ENCODE measurements at regions not wholly inside any gene's neighbourhood (a gene's known extent, or its start where the extent isn't known, plus 50 kb on each side); places are given as distances from the start of the nearest gene placed in this dataset.
A peak's percentile ranks its signal among the peaks of the same experiment; 100 is the strongest.
"Not testable (repeated sequence)": the region's sequence is repeated elsewhere in the genome, so short reads cannot be mapped to it uniquely, and the experiment has no call there.

DNA sequence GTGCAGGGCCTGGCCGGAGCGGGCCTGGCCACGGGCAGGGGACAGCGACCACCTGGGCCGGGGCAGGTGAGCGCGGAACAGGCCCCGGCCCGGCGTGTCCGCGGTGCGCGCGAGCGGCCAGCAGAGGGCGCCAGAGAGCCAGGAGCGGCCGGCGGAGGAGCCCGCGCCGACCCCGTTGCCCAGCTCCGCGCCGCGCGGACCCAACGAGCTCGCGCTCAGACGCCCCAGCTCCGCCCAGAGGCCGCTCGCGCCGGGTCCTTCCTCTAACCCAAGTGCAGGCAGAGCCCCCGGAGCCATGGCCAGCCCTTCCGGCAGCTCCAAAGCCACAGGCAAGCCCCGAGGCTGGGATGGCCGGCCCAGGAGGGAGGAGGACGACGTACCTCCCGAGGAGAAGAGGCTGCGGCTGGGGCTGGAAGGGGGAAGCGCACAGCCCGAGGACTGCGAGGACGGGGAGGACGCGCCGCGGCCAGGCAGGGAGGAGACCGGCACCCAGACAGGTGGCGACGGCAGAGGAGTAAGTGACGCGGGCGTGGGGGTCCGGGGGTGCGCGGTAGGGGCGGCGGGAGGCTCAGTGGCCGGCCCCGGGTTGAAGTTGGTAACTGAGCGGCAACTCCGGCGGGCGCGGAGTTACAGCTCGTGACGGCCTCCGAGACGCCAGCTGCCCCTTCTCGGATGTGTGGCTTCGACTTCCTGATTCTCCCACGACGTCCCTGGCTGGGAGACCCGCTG, 88.1 kb downstream of the DEFB131A start:
- H3K27me3 ChIP-seq (ENCODE audit: control insufficient read depth in 4 of 4, insufficient read depth in 4 of 4, low read length in 3 of 4); H3K36me3 ChIP-seq (ENCODE audit: control insufficient read depth in 4 of 4, insufficient read depth in 3 of 4, low read depth in 1 of 4, low read length in 3 of 4); H3K9ac ChIP-seq (ENCODE audit: low read depth in 1 of 2, low read length in 2 of 2); H3K27ac ChIP-seq (ENCODE audit: low read depth in 1 of 2, low read length in 2 of 2); H3K4me1 ChIP-seq (ENCODE audit: control insufficient read depth in 4 of 4, insufficient read depth in 4 of 4, low read length in 3 of 4); H3K9me3 ChIP-seq (ENCODE audit: control insufficient read depth in 4 of 4, low read length in 3 of 4): not testable (repeated sequence)
- peak overlapping the region in 2 of 3 donors; percentile 28 to 58 for H3K4me3 ChIP-seq (ENCODE audit: low read depth in 1 of 3, low read length in 3 of 3)
- TF ChIP-seq RAD21 (IDR thresholded peaks at IDR 0.05) = peak; percentile 9 to 47
- TF ChIP-seq, protein P1, sequence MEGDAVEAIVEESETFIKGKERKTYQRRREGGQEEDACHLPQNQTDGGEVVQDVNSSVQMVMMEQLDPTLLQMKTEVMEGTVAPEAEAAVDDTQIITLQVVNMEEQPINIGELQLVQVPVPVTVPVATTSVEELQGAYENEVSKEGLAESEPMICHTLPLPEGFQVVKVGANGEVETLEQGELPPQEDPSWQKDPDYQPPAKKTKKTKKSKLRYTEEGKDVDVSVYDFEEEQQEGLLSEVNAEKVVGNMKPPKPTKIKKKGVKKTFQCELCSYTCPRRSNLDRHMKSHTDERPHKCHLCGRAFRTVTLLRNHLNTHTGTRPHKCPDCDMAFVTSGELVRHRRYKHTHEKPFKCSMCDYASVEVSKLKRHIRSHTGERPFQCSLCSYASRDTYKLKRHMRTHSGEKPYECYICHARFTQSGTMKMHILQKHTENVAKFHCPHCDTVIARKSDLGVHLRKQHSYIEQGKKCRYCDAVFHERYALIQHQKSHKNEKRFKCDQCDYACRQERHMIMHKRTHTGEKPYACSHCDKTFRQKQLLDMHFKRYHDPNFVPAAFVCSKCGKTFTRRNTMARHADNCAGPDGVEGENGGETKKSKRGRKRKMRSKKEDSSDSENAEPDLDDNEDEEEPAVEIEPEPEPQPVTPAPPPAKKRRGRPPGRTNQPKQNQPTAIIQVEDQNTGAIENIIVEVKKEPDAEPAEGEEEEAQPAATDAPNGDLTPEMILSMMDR (IDR thresholded peaks at IDR 0.05; ENCODE audit: low read depth, low read length, missing input control) = peak; percentile 83
- WGBS = 1% methylated on average over 81 of the region's 81 CpGs
- DNase-seq (ENCODE audit: low spot score) = peak; percentile 75

- not testable (repeated sequence) for H3K9ac ChIP-seq (ENCODE audit: low read depth in 1 of 2, low read length in 2 of 2); DNase-seq (ENCODE audit: low spot score); H3K27ac ChIP-seq (ENCODE audit: low read depth in 1 of 2, low read length in 2 of 2)
Measured at GRCh38 chr4:9532863-9533192, 88.6 kb downstream of the DEFB131A start.

GRCh38 chr4:9537101-9537500, 92.9 kb downstream of the DEFB131A start:
- not testable (repeated sequence) for H3K27me3 ChIP-seq (ENCODE audit: control insufficient read depth in 4 of 4, insufficient read depth in 4 of 4, low read length in 3 of 4); H3K9me3 ChIP-seq (ENCODE audit: control insufficient read depth in 4 of 4, low read length in 3 of 4); DNase-seq (ENCODE audit: low spot score); H3K27ac ChIP-seq (ENCODE audit: low read depth in 1 of 2, low read length in 2 of 2); H3K9ac ChIP-seq (ENCODE audit: low read depth in 1 of 2, low read length in 2 of 2); H3K4me3 ChIP-seq (ENCODE audit: low read depth in 1 of 3, low read length in 3 of 3); H3K4me1 ChIP-seq (ENCODE audit: control insufficient read depth in 4 of 4, insufficient read depth in 4 of 4, low read length in 3 of 4); H3K36me3 ChIP-seq (ENCODE audit: control insufficient read depth in 4 of 4, insufficient read depth in 3 of 4, low read depth in 1 of 4, low read length in 3 of 4)
- WGBS = 77% methylated on average over 9 of the region's 9 CpGs

More at GRCh38 chr4:9532863-9533192, 88.6 kb downstream of the DEFB131A start:
- peak overlapping the region in 1 of 3 donors; percentile 58 for H3K4me3 ChIP-seq (ENCODE audit: low read depth in 1 of 3, low read length in 3 of 3)
- H3K9me3 ChIP-seq (ENCODE audit: control insufficient read depth in 4 of 4, low read length in 3 of 4); H3K27me3 ChIP-seq (ENCODE audit: control insufficient read depth in 4 of 4, insufficient read depth in 4 of 4, low read length in 3 of 4); H3K4me1 ChIP-seq (ENCODE audit: control insufficient read depth in 4 of 4, insufficient read depth in 4 of 4, low read length in 3 of 4); H3K36me3 ChIP-seq (ENCODE audit: control insufficient read depth in 4 of 4, insufficient read depth in 3 of 4, low read depth in 1 of 4, low read length in 3 of 4): not testable (repeated sequence)
- 11% methylated on average over 15 of the region's 15 CpGs for WGBS

DNA sequence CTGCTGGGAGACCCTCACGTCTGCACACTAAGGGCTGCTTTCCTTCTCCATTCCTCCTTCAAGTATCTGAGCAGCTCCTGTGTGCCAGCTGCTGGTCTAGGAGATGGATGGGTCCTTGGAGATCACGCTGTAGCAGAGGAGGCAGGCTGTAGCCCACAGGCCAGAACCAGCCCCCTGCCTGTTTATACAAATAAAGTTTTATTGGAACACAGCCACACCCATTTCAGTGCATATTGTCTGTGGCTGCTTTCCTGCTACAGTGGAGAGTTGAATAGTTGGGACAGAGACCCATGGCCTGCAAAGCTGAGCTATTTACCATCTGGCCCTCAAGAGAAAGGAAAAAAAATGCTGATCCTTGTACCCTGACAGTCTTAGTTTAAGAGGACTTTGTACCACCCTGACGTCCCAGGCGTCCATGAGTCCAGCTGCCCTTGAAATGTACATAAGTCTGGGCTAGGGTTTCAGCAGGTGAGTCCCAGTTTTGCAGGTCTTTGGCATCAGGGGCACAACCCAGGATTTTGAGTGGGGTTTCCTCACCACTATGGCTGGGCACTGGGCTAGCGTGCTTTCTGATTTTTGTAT, 95.8 kb downstream of the DEFB131A start:
- H3K27me3 ChIP-seq (ENCODE audit: control insufficient read depth in 4 of 4, insufficient read depth in 4 of 4, low read length in 3 of 4); H3K9ac ChIP-seq (ENCODE audit: low read depth in 1 of 2, low read length in 2 of 2); H3K36me3 ChIP-seq (ENCODE audit: control insufficient read depth in 4 of 4, insufficient read depth in 3 of 4, low read depth in 1 of 4, low read length in 3 of 4); H3K4me1 ChIP-seq (ENCODE audit: control insufficient read depth in 4 of 4, insufficient read depth in 4 of 4, low read length in 3 of 4); H3K9me3 ChIP-seq (ENCODE audit: control insufficient read depth in 4 of 4, low read length in 3 of 4); H3K4me3 ChIP-seq (ENCODE audit: low read depth in 1 of 3, low read length in 3 of 3); H3K27ac ChIP-seq (ENCODE audit: low read depth in 1 of 2, low read length in 2 of 2); DNase-seq (ENCODE audit: low spot score): not testable (repeated sequence)
- WGBS = 65% methylated on average over 5 of the region's 5 CpGs

- DNase-seq (ENCODE audit: low spot score); H3K36me3 ChIP-seq (ENCODE audit: control insufficient read depth in 4 of 4, insufficient read depth in 3 of 4, low read depth in 1 of 4, low read length in 3 of 4); H3K4me3 ChIP-seq (ENCODE audit: low read depth in 1 of 3, low read length in 3 of 3); H3K9me3 ChIP-seq (ENCODE audit: control insufficient read depth in 4 of 4, low read length in 3 of 4); H3K9ac ChIP-seq (ENCODE audit: low read depth in 1 of 2, low read length in 2 of 2); H3K27me3 ChIP-seq (ENCODE audit: control insufficient read depth in 4 of 4, insufficient read depth in 4 of 4, low read length in 3 of 4); H3K4me1 ChIP-seq (ENCODE audit: control insufficient read depth in 4 of 4, insufficient read depth in 4 of 4, low read length in 3 of 4); H3K27ac ChIP-seq (ENCODE audit: low read depth in 1 of 2, low read length in 2 of 2): not testable (repeated sequence)
- WGBS = 37% methylated on average over 3 of the region's 3 CpGs
Measured at GRCh38 chr4:9541388-9541915, 97.2 kb downstream of the DEFB131A start.

DNA sequence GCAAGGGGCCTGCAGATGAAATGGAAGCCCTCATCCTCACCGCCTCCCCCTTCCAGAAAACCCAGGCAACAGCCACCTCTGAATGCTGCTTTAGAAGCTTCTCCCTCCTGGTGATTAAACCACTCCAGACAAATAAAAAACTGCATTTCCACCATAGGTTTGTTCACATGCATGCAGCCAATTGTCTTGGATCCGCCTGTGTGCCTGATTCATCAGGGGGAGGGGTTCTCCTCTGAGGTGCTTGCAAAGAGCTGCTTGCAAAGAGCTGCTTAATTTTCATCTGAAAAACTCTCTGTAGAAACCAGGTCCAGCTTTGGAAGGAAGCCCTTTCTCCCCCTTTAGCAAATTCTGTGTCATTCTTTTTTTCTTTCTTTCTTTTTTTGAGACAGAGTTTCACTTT, 100.6 kb downstream of the DEFB131A start:
- not testable (repeated sequence) for H3K27me3 ChIP-seq (ENCODE audit: control insufficient read depth in 4 of 4, insufficient read depth in 4 of 4, low read length in 3 of 4); H3K36me3 ChIP-seq (ENCODE audit: control insufficient read depth in 4 of 4, insufficient read depth in 3 of 4, low read depth in 1 of 4, low read length in 3 of 4); H3K9ac ChIP-seq (ENCODE audit: low read depth in 1 of 2, low read length in 2 of 2); H3K27ac ChIP-seq (ENCODE audit: low read depth in 1 of 2, low read length in 2 of 2); H3K9me3 ChIP-seq (ENCODE audit: control insufficient read depth in 4 of 4, low read length in 3 of 4); DNase-seq (ENCODE audit: low spot score); H3K4me3 ChIP-seq (ENCODE audit: low read depth in 1 of 3, low read length in 3 of 3); H3K4me1 ChIP-seq (ENCODE audit: control insufficient read depth in 4 of 4, insufficient read depth in 4 of 4, low read length in 3 of 4)
- WGBS = 86% methylated on average over 2 of the region's 2 CpGs

GRCh38 chr4:9547470-9547869, 103.3 kb downstream of the DEFB131A start:
- H3K4me3 ChIP-seq (ENCODE audit: low read depth in 1 of 3, low read length in 3 of 3); H3K27me3 ChIP-seq (ENCODE audit: control insufficient read depth in 4 of 4, insufficient read depth in 4 of 4, low read length in 3 of 4); DNase-seq (ENCODE audit: low spot score); H3K36me3 ChIP-seq (ENCODE audit: control insufficient read depth in 4 of 4, insufficient read depth in 3 of 4, low read depth in 1 of 4, low read length in 3 of 4); H3K9me3 ChIP-seq (ENCODE audit: control insufficient read depth in 4 of 4, low read length in 3 of 4); H3K27ac ChIP-seq (ENCODE audit: low read depth in 1 of 2, low read length in 2 of 2); H3K4me1 ChIP-seq (ENCODE audit: control insufficient read depth in 4 of 4, insufficient read depth in 4 of 4, low read length in 3 of 4); H3K9ac ChIP-seq (ENCODE audit: low read depth in 1 of 2, low read length in 2 of 2): not testable (repeated sequence)
- WGBS = 76% methylated on average over 6 of the region's 6 CpGs

All from liver (tissue), 8 donors.